ENCODE measurements at regions not wholly inside any gene's neighbourhood (a gene's known extent, or its start where the extent isn't known, plus 50 kb on each side); places are given as distances from the start of the nearest gene placed in this dataset.

DNA sequence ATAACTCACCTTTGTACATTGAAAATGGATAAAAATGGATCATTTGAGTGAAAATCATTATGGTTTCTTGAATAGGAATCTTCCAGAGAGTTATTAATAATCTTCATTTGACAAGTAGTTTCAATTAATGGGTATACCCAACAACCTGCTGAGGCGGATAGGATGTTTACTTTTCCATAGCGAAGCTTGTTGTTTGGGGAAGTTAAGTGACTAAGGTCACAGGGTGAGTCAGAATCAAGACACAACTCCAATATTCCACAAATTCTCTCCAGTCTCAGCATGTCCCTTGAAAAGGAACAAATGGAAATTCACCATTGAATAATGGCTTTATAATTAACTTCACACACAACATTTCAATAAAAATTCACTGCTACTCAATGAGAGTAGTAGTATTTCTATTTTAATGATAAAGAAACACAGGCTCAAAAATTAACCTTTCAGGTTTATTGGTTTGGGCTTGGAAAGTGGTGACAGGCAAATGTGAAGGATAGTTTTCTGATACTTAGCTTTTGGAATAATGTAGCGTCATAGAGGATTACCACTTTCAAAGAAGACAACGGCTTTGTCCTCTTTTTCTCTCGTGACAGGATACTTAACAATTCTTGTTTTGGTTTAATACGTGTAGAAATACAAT is 211.3 kb downstream of the GPD2 start:
- no peak for DNase-seq (ENCODE audit: extremely low read depth, low read depth)
- TF ChIP-seq, protein P1, sequence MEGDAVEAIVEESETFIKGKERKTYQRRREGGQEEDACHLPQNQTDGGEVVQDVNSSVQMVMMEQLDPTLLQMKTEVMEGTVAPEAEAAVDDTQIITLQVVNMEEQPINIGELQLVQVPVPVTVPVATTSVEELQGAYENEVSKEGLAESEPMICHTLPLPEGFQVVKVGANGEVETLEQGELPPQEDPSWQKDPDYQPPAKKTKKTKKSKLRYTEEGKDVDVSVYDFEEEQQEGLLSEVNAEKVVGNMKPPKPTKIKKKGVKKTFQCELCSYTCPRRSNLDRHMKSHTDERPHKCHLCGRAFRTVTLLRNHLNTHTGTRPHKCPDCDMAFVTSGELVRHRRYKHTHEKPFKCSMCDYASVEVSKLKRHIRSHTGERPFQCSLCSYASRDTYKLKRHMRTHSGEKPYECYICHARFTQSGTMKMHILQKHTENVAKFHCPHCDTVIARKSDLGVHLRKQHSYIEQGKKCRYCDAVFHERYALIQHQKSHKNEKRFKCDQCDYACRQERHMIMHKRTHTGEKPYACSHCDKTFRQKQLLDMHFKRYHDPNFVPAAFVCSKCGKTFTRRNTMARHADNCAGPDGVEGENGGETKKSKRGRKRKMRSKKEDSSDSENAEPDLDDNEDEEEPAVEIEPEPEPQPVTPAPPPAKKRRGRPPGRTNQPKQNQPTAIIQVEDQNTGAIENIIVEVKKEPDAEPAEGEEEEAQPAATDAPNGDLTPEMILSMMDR (IDR thresholded peaks at IDR 0.05; ENCODE audit: low read depth, low read length): no peak

DNA sequence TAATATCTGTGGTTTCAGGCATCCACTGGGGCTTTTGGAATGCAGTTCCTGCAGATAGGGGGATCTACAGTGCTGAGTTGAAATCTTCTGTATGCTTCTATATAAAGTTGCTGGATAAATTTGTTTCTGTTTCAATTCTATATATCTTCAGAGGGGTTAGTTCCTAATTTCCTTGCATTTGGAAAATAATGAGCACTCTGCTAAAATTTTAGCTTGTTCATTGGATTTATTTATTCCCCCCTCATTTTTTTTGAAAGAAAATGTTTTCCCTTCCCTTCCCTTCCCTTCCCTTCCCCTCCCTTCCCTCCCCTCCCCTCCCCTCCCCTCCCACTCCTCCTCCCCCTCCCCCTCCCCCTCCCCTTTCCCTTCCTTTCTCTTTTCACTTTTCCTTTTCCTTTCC is 212.3 kb downstream of the GPD2 start:
- no peak for DNase-seq (ENCODE audit: extremely low read depth, low read depth)
- TF ChIP-seq, protein P1 (IDR thresholded peaks at IDR 0.05; ENCODE audit: low read depth, low read length): no peak

DNA sequence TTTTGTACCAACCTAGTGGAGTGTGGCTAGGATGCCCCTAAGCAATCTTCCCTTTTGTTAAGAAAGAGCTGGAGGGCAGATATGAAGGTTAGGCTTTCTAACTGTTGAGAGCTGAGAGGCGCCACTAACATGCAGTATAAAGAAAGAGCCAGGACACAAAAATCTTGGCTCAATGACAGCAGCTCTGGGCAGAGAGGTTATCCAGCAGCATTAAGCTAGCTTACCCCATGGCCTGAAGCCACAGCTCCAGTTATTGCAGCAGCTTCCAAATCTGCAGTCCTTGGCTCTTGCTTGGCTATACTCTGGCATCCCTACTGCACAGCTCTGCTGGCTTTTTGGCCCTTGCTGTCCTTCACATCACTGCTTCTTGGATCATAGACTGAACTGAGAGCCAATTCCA is 213.4 kb downstream of the GPD2 start:
- DNase-seq (ENCODE audit: extremely low read depth, low read depth): no peak
- TF ChIP-seq, protein P1 (IDR thresholded peaks at IDR 0.05; ENCODE audit: low read depth, low read length): no peak

DNA sequence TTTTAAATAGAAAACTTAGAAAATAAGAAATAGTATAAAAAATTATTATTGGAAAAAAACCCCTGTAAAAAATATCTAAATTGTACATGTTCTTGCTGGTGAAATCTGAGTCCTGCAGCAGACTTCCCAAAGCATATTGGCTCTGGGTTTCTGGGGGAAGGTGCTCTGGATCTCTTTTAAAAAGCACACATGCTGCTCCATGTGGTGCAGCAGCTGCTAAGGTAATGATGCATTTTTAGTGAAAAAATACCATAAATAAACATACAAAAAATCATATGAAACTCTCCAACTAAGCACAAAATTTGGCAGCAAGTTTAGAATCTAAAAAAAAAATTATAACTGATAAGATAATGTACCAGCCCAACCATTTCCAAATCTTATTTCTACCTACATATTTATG is 216.5 kb downstream of the GPD2 start:
- DNase-seq (ENCODE audit: extremely low read depth, low read depth): no peak
- TF ChIP-seq, protein P1 (IDR thresholded peaks at IDR 0.05; ENCODE audit: low read depth, low read length): no peak

DNA sequence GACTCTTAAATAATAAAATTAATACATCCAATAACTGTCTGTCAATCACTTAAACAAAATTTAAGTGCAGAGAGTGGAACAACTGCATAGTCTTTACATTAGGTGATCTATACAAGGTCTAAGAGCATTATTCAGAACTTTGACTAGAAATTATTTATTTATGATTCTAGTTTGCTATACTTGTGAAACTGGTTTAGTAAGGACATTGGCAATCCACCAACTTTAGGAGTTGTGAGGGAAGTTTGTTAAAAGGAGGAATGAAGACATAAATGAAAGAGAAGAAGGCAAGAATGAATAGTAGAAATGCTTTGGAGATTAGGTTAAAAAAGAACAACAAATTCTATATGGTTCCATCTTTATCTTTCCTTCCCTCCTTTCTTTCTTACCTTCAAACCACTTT is 217.5 kb downstream of the GPD2 start:
- TF ChIP-seq, protein P1 (IDR thresholded peaks at IDR 0.05; ENCODE audit: low read depth, low read length): no peak

DNA sequence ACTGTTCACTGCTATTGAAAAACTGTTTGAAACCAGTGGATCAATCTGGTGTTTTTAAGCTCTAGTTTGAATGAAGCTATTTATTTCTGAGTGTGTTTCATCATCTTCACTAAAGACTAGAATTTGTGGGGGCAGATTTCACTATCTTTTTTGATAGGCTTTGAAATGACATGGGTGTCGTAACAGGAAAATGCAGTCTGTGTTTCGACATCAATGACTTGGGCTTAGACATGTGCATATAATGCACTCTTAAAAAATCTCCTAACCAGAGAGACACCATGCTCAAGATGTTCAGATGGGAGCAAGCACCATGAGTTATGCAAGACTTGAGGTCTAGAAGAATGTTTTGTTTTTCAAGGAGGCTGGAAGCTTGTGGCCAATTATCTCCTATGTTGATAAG is 221.6 kb downstream of the GPD2 start:
- no peak for DNase-seq (ENCODE audit: extremely low read depth, low read depth)
- TF ChIP-seq, protein P1 (IDR thresholded peaks at IDR 0.05; ENCODE audit: low read depth, low read length): no peak

More for the DNA sequence above, 217.5 kb downstream of the GPD2 start:
- no peak for DNase-seq (ENCODE audit: extremely low read depth, low read depth)

DNA sequence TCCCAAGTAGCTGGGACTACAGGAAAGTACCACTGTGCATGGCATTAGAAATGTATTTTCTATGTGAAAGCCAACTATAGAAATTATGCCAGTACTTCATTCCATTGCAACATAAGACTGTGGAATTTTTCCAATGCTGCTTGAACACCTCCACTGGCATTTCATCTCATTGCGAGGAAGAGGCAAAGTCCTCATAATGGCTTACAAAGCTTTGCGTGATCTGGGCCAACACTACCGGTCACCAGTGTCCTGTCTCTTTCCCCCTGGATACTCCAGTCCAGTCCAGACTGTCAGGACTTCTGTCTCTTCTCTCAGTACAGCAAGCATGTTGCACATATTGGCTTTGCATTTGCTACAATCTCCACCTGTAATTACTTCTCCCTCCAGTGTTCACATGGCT is 223.5 kb downstream of the GPD2 start:
- no peak for DNase-seq (ENCODE audit: extremely low read depth, low read depth)
- TF ChIP-seq, protein P1 (IDR thresholded peaks at IDR 0.05; ENCODE audit: low read depth, low read length): no peak

All from AG09319 (cell line).